ENCODE measurements at regions not wholly inside any gene's neighbourhood (a gene's known extent, or its start where the extent isn't known, plus 50 kb on each side); places are given as distances from the start of the nearest gene placed in this dataset.

DNA sequence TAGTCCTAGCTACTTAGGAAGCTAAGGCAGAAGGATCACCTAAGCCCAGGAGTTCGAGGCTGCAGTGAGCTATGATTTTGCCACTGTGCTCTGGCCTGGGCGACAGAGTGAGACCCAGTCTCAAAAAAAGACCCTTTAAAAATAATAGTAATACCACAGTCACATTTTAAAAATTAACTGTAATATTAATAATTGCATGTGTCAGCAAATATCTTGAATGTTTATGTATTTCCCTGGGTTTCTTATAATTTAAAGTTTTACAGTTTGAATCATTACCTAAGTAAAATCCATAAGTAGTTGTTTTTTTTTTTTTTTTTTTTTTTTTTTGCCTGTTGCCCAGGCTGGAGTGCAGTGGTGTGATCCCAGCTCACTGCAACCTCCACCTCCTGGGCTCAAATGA is 69.2 kb downstream of the LYZL2 start:
- TF ChIP-seq RCOR1 (IDR thresholded peaks at IDR 0.05; ENCODE audit: low read length) (no peak), GABPA (IDR thresholded peaks at IDR 0.05; ENCODE audit: low read depth) (no peak), NRF1 (IDR thresholded peaks at IDR 0.05; ENCODE audit: low read depth, low read length) (no peak), SMC3 (IDR thresholded peaks at IDR 0.05; ENCODE audit: low read depth, low read length) (no peak), CHD2 (IDR thresholded peaks at IDR 0.05; ENCODE audit: low read length, partially characterized antibody) (no peak), SIN3A (IDR thresholded peaks at IDR 0.05; ENCODE audit: borderline replicate concordance, low read depth, low read length) (no peak), TAF1 (IDR thresholded peaks at IDR 0.05; ENCODE audit: borderline replicate concordance, low read depth, low read length) (no peak), ZBTB33 (IDR thresholded peaks at IDR 0.05; ENCODE audit: borderline replicate concordance, low read depth) (no peak), RAD21 (IDR thresholded peaks at IDR 0.05; ENCODE audit: low read length) (no peak), EP300 (IDR thresholded peaks at IDR 0.05; ENCODE audit: borderline replicate concordance in 1 of 2, low read depth in 1 of 2, low read length in 1 of 2) (no peak), EZH2phosphoT487 (IDR thresholded peaks at IDR 0.05; ENCODE audit: borderline replicate concordance, low read depth) (no peak), RXRA (IDR thresholded peaks at IDR 0.05; ENCODE audit: borderline replicate concordance, low read depth) (no peak), RFX5 (IDR thresholded peaks at IDR 0.05; ENCODE audit: low read length) (no peak), YY1 (IDR thresholded peaks at IDR 0.05; ENCODE audit: low read depth) (no peak), ELF1 (IDR thresholded peaks at IDR 0.05) (no peak)
- TF ChIP-seq, protein P1, sequence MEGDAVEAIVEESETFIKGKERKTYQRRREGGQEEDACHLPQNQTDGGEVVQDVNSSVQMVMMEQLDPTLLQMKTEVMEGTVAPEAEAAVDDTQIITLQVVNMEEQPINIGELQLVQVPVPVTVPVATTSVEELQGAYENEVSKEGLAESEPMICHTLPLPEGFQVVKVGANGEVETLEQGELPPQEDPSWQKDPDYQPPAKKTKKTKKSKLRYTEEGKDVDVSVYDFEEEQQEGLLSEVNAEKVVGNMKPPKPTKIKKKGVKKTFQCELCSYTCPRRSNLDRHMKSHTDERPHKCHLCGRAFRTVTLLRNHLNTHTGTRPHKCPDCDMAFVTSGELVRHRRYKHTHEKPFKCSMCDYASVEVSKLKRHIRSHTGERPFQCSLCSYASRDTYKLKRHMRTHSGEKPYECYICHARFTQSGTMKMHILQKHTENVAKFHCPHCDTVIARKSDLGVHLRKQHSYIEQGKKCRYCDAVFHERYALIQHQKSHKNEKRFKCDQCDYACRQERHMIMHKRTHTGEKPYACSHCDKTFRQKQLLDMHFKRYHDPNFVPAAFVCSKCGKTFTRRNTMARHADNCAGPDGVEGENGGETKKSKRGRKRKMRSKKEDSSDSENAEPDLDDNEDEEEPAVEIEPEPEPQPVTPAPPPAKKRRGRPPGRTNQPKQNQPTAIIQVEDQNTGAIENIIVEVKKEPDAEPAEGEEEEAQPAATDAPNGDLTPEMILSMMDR (IDR thresholded peaks at IDR 0.05), result no peak
- TF ChIP-seq, protein P2, sequence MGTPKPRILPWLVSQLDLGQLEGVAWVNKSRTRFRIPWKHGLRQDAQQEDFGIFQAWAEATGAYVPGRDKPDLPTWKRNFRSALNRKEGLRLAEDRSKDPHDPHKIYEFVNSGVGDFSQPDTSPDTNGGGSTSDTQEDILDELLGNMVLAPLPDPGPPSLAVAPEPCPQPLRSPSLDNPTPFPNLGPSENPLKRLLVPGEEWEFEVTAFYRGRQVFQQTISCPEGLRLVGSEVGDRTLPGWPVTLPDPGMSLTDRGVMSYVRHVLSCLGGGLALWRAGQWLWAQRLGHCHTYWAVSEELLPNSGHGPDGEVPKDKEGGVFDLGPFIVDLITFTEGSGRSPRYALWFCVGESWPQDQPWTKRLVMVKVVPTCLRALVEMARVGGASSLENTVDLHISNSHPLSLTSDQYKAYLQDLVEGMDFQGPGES (IDR thresholded peaks at IDR 0.05; ENCODE audit: low read depth, low read length), result no peak
- TF ChIP-seq, protein P3, sequence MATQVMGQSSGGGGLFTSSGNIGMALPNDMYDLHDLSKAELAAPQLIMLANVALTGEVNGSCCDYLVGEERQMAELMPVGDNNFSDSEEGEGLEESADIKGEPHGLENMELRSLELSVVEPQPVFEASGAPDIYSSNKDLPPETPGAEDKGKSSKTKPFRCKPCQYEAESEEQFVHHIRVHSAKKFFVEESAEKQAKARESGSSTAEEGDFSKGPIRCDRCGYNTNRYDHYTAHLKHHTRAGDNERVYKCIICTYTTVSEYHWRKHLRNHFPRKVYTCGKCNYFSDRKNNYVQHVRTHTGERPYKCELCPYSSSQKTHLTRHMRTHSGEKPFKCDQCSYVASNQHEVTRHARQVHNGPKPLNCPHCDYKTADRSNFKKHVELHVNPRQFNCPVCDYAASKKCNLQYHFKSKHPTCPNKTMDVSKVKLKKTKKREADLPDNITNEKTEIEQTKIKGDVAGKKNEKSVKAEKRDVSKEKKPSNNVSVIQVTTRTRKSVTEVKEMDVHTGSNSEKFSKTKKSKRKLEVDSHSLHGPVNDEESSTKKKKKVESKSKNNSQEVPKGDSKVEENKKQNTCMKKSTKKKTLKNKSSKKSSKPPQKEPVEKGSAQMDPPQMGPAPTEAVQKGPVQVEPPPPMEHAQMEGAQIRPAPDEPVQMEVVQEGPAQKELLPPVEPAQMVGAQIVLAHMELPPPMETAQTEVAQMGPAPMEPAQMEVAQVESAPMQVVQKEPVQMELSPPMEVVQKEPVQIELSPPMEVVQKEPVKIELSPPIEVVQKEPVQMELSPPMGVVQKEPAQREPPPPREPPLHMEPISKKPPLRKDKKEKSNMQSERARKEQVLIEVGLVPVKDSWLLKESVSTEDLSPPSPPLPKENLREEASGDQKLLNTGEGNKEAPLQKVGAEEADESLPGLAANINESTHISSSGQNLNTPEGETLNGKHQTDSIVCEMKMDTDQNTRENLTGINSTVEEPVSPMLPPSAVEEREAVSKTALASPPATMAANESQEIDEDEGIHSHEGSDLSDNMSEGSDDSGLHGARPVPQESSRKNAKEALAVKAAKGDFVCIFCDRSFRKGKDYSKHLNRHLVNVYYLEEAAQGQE (IDR thresholded peaks at IDR 0.05; ENCODE audit: low read depth, low read length), result no peak
- no peaks in the 10 kb centered on the region for H3K36me3 ChIP-seq (replicated peaks in 1 of 2; ENCODE audit: control insufficient read depth in 1 of 2, insufficient read depth in 2 of 2, low read length in 1 of 2)
- H3K9ac ChIP-seq, result no peak overlapping the region
- 56% methylated on average over 2 of the region's 2 CpGs for WGBS (ENCODE audit: low lambda C conversion rate)
- no peaks in the 10 kb centered on the region for H3K9me3 ChIP-seq
- H4K20me1 ChIP-seq (ENCODE audit: insufficient read depth), result no peaks in the 10 kb centered on the region
- H3K79me2 ChIP-seq (ENCODE audit: insufficient read depth), result no peaks in the 10 kb centered on the region
- H3K9me2 ChIP-seq, result no peaks in the 10 kb centered on the region
- DNase-seq, result no peak
- no peaks in the 10 kb centered on the region for H3F3A ChIP-seq (replicated peaks; ENCODE audit: insufficient read depth)
- CTCF ChIA-PET, result interaction anchor here (0.6 to 1.3 kb wide), 3 partner anchors 14 to 201 kb away, joined by 3 read pairs; no protein-coding TSS in a partner anchor
- POLR2A ChIA-PET, result no interaction called here
- no peak overlapping the region for H2AFZ ChIP-seq (ENCODE audit: low read depth)
- H3K4me2 ChIP-seq, result no peak overlapping the region
- H3K27ac ChIP-seq (ENCODE audit: low read depth in 2 of 2, low read length in 1 of 2), result no peak overlapping the region
- no peaks in the 10 kb centered on the region for H3K4me1 ChIP-seq (ENCODE audit: control insufficient read depth in 1 of 2, insufficient read depth in 2 of 2, low read depth in 1 of 2, low read length in 1 of 2)
- no peak overlapping the region for H3K4me3 ChIP-seq (ENCODE audit: low read depth in 2 of 2, low read length in 1 of 2)
- H3K27me3 ChIP-seq (ENCODE audit: insufficient read depth), result no peaks in the 10 kb centered on the region

Data from SK-N-SH (cell line).